SK-N-SH treated with all-trans-retinoic acid at 6 μM for 48 hours (cell line): ENCODE measurements at regions not wholly inside any gene's neighbourhood (a gene's known extent, or its start where the extent isn't known, plus 50 kb on each side); places are given as distances from the start of the nearest gene placed in this dataset.

Source experiments
- ATAC-seq: fragments of 200-7000 bp; cut with Tn5 transposase; 3 replicates; pipeline ENCODE4 v1.9.1; 2020; ENCODE audit warnings: mild to moderate bottlenecking, moderate library complexity
- ARNTL ChIP-seq: fragments of 450-650 bp; formaldehyde crosslinking; IDR thresholded peaks from 2 replicates; pipeline ENCODE4 v1.5.0; 2020; ENCODE audit warnings: low read depth, mild to moderate bottlenecking, moderate library complexity, borderline replicate concordance
- ESRRG ChIP-seq: fragments of 250-450 bp; sonication (Bioruptor Pico); IDR thresholded peaks from 2 replicates; pipeline ENCODE4 v1.6.1; 2021; ENCODE audit warnings: mild to moderate bottlenecking
- GLIS3 ChIP-seq: fragments of 250-450 bp; sonication (Bioruptor Pico); IDR thresholded peaks from 2 replicates; pipeline ENCODE4 v1.5.0; 2020; ENCODE audit warnings: mild to moderate bottlenecking, moderate library complexity
- ISL1 ChIP-seq: fragments of 250-450 bp; sonication (Bioruptor Pico); IDR thresholded peaks from 2 replicates; pipeline ENCODE4 v2.1.2; 2022; ENCODE audit warnings: mild to moderate bottlenecking, moderate library complexity
- PPARA ChIP-seq: fragments of 250-450 bp; sonication (Bioruptor Pico); IDR thresholded peaks from 2 replicates; pipeline ENCODE4 v1.5.0; 2020; ENCODE audit warnings: mild to moderate bottlenecking, borderline replicate concordance
- RARB ChIP-seq: fragments of 250-450 bp; sonication (Bioruptor Pico); IDR thresholded peaks from 2 replicates; pipeline ENCODE4 v1.8.0; 2021; ENCODE audit warnings: mild to moderate bottlenecking, moderate library complexity
- TCF4 ChIP-seq: fragments of 250-450 bp; sonication (Bioruptor Pico); IDR thresholded peaks from 2 replicates; pipeline ENCODE4 v1.8.0; 2021; ENCODE audit warnings: mild to moderate bottlenecking, moderate library complexity, borderline replicate concordance
- TOX ChIP-seq: fragments of 250-450 bp; sonication (Bioruptor Pico); IDR thresholded peaks from 2 replicates; pipeline ENCODE4 v1.8.0; 2021; ENCODE audit warnings: mild to moderate bottlenecking, moderate library complexity, borderline replicate concordance
- ZC3H10 ChIP-seq: fragments of 250-450 bp; sonication (Bioruptor Pico); IDR thresholded peaks from 2 replicates; pipeline ENCODE4 v1.5.1; 2021; ENCODE audit warnings: mild to moderate bottlenecking, moderate library complexity
- ZFP3 ChIP-seq: fragments of 250-450 bp; sonication (Bioruptor Pico); IDR thresholded peaks from 2 replicates; pipeline ENCODE4 v1.5.0; 2020; ENCODE audit warnings: mild to moderate bottlenecking, moderate library complexity
- ZNF565 ChIP-seq: fragments of 450-650 bp; formaldehyde crosslinking; conservative IDR thresholded peaks from 2 replicates; pipeline ENCODE4 v1.5.0; 2020; ENCODE audit warnings: low read depth, mild to moderate bottlenecking, moderate library complexity
- ZNF8 ChIP-seq: fragments of 450-650 bp; formaldehyde crosslinking; IDR thresholded peaks from 2 replicates; pipeline ENCODE4 v1.5.0; 2020; ENCODE audit warnings: mild to moderate bottlenecking, moderate library complexity
- TF ChIP-seq, protein P1 (sequence below): fragments of 250-450 bp; sonication (Bioruptor Pico); IDR thresholded peaks from 2 replicates; pipeline ENCODE4 v1.5.1; 2020; ENCODE audit warnings: low read depth, mild to moderate bottlenecking, moderate library complexity
- TF ChIP-seq, protein P2 (sequence below): fragments of 250-450 bp; sonication (Bioruptor Pico); IDR thresholded peaks from 2 replicates; pipeline ENCODE4 v1.8.0; 2020; ENCODE audit warnings: mild to moderate bottlenecking, moderate library complexity, borderline replicate concordance
- TF ChIP-seq, protein P3 (sequence below): fragments of 250-450 bp; sonication (Bioruptor Pico); IDR thresholded peaks from 2 replicates; pipeline ENCODE4 v1.8.0; 2021; ENCODE audit warnings: low read depth, mild to moderate bottlenecking, moderate library complexity, borderline replicate concordance
- TF ChIP-seq, protein P4 (sequence below): fragments of 250-450 bp; sonication (Bioruptor Pico); IDR thresholded peaks from 2 replicates; pipeline ENCODE4 v1.5.0; 2020; ENCODE audit warnings: mild to moderate bottlenecking, moderate library complexity

DNA sequence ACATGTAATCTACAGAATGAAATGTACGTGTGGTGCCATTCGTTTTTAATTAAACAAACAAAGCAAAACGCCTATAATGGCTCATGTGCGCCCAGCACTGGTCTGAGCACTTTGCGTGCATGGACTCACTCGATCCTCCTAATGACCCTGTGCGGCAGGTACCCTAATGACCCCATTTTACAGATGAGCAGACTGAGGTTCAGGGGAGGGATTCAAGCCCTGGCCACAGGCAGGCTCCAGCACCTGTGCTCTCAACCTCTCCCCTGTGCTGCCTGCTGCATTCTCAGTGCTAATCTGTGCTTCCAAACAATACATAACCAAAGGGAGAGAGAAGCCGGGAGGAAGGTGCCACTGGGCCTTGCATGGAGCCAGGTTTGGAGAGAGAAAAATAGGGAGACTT is 124.2 kb upstream of the ZBTB40 start:
- TF ChIP-seq, protein P1, sequence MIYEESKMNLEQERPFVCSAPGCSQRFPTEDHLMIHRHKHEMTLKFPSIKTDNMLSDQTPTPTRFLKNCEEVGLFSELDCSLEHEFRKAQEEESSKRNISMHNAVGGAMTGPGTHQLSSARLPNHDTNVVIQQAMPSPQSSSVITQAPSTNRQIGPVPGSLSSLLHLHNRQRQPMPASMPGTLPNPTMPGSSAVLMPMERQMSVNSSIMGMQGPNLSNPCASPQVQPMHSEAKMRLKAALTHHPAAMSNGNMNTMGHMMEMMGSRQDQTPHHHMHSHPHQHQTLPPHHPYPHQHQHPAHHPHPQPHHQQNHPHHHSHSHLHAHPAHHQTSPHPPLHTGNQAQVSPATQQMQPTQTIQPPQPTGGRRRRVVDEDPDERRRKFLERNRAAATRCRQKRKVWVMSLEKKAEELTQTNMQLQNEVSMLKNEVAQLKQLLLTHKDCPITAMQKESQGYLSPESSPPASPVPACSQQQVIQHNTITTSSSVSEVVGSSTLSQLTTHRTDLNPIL = no peak
- TF ChIP-seq PPARA (CRISPR knock-in tag) = no peak
- no peak for TF ChIP-seq TOX (CRISPR knock-in tag)
- no peak for TF ChIP-seq ESRRG
- TF ChIP-seq, protein P2, sequence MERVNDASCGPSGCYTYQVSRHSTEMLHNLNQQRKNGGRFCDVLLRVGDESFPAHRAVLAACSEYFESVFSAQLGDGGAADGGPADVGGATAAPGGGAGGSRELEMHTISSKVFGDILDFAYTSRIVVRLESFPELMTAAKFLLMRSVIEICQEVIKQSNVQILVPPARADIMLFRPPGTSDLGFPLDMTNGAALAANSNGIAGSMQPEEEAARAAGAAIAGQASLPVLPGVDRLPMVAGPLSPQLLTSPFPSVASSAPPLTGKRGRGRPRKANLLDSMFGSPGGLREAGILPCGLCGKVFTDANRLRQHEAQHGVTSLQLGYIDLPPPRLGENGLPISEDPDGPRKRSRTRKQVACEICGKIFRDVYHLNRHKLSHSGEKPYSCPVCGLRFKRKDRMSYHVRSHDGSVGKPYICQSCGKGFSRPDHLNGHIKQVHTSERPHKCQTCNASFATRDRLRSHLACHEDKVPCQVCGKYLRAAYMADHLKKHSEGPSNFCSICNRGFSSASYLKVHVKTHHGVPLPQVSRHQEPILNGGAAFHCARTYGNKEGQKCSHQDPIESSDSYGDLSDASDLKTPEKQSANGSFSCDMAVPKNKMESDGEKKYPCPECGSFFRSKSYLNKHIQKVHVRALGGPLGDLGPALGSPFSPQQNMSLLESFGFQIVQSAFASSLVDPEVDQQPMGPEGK = no peak
- no peak for TF ChIP-seq ARNTL (CRISPR knock-in tag)
- TF ChIP-seq ISL1 (CRISPR knock-in tag) = no peak
- no peak for TF ChIP-seq TCF4
- no peak for TF ChIP-seq ZFP3
- no peak for TF ChIP-seq ZC3H10
- TF ChIP-seq, protein P3, sequence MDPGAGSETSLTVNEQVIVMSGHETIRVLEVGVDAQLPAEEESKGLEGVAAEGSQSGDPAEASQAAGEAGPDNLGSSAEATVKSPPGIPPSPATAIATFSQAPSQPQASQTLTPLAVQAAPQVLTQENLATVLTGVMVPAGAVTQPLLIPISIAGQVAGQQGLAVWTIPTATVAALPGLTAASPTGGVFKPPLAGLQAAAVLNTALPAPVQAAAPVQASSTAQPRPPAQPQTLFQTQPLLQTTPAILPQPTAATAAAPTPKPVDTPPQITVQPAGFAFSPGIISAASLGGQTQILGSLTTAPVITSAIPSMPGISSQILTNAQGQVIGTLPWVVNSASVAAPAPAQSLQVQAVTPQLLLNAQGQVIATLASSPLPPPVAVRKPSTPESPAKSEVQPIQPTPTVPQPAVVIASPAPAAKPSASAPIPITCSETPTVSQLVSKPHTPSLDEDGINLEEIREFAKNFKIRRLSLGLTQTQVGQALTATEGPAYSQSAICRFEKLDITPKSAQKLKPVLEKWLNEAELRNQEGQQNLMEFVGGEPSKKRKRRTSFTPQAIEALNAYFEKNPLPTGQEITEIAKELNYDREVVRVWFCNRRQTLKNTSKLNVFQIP (CRISPR knock-in tag) = no peak
- TF ChIP-seq ZNF8 (CRISPR knock-in tag) = no peak
- TF ChIP-seq, protein P4, sequence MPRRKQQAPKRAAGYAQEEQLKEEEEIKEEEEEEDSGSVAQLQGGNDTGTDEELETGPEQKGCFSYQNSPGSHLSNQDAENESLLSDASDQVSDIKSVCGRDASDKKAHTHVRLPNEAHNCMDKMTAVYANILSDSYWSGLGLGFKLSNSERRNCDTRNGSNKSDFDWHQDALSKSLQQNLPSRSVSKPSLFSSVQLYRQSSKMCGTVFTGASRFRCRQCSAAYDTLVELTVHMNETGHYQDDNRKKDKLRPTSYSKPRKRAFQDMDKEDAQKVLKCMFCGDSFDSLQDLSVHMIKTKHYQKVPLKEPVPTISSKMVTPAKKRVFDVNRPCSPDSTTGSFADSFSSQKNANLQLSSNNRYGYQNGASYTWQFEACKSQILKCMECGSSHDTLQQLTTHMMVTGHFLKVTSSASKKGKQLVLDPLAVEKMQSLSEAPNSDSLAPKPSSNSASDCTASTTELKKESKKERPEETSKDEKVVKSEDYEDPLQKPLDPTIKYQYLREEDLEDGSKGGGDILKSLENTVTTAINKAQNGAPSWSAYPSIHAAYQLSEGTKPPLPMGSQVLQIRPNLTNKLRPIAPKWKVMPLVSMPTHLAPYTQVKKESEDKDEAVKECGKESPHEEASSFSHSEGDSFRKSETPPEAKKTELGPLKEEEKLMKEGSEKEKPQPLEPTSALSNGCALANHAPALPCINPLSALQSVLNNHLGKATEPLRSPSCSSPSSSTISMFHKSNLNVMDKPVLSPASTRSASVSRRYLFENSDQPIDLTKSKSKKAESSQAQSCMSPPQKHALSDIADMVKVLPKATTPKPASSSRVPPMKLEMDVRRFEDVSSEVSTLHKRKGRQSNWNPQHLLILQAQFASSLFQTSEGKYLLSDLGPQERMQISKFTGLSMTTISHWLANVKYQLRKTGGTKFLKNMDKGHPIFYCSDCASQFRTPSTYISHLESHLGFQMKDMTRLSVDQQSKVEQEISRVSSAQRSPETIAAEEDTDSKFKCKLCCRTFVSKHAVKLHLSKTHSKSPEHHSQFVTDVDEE (CRISPR knock-in tag) = no peak
- TF ChIP-seq RARB (CRISPR knock-in tag) = no peak
- no peak for ATAC-seq

DNA sequence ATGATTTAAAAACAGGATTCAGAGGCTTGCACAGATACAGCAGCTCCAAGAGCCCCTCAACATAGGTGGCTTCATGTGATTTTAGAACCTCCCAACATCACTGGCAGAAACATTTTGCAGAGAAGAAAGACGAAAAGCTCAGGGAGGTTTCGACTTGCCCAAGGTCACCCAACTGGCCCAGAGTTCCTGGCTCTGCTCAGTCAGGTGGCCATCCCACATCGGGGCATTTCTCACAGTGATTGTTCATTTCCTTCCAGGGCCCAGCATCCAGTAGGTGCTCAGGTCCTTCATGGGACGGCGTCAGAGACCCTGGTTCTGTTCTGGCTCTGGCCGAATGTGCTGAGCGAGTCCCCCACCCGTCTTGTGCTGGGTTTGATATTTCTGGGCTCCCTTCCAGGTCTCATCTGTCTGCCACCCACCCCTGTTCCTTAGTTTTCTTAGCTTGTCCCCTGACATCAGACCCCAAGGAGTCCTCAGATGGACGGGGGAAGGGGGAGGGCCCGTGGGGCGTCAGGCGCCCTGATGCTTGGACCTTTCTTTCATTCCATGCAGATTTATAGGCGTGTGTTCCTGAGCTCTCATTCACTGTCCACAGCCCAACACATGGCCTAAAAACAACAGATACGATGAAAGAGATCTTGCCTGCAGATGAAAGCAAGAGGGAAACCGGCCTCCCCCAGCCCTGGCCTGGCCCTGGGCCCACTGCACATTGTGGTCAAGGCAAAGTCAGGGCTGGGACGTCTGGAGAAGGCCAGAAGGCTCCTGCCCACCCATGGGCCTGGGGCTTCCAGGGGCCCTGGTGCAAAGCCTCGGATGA is 123.1 kb upstream of the ZBTB40 start:
- TF ChIP-seq, protein P1 = no peak
- TF ChIP-seq, protein P2 = no peak
- TF ChIP-seq ZFP3 (no peak), ZNF8 (CRISPR knock-in tag) (no peak), TCF4 (peak; percentile 80), GLIS3 (CRISPR knock-in tag) (no peak), ZNF565 (0 out of 2 replicates have a peak, but pooled peaks have one; percentile 53)
- TF ChIP-seq, protein P4 (CRISPR knock-in tag) = peak; percentile 67
- TF ChIP-seq, protein P3 (CRISPR knock-in tag) = no peak
- ATAC-seq = peak; percentile 46; the same call in 2 of the 3 replicates
